ENCODE measurements at regions not wholly inside any gene's neighbourhood (a gene's known extent, or its start where the extent isn't known, plus 50 kb on each side); places are given as distances from the start of the nearest gene placed in this dataset.

GRCh38 chr12:115362339-115362976 is 678.5 kb upstream of the TBX3 start:
- TF ChIP-seq CTCF (IDR thresholded peaks at IDR 0.05) (no peak), POLR2A (IDR thresholded peaks at IDR 0.05) (no peak)

Measured in lower leg skin (tissue), 3 donors.